A549 (cell line): ENCODE measurements at regions not wholly inside any gene's neighbourhood (a gene's known extent, or its start where the extent isn't known, plus 50 kb on each side); places are given as distances from the start of the nearest gene placed in this dataset.

Experiments
- CEBPB ChIP-seq, 2 experiments: fragments of >200 bp in 1 of 2; sonication (Bioruptor Twin) in 1 of 2; formaldehyde crosslinking in 1 of 2; IDR thresholded peaks; 2 replicates each; pipeline ENCODE4 v1.6.1; 2012 to 2016
- MAZ ChIP-seq: fragments of 150-350 bp; IDR thresholded peaks from 2 replicates; pipeline ENCODE4 v1.6.1; 2014; ENCODE audit warnings: antibody characterized with exemption, low read depth, low read length, borderline replicate concordance
- POLR2A ChIP-seq: IDR thresholded peaks from 2 replicates; pipeline ENCODE4 v1.6.1; 2012; ENCODE audit warnings: mild to moderate bottlenecking, low read length
- RFX5 ChIP-seq: fragments of 450-650 bp; IDR thresholded peaks from 2 replicates; pipeline ENCODE4 v1.7.1; 2014; ENCODE audit warnings: antibody characterized with exemption, mild to moderate bottlenecking, moderate library complexity
- TF ChIP-seq, protein P1 (sequence below): fragments of 200-600 bp; sonication (generic); IDR thresholded peaks from 2 replicates; pipeline ENCODE4 v1.6.1; 2016; ENCODE audit warnings: antibody characterized with exemption, mild to moderate bottlenecking, moderate library complexity

DNA sequence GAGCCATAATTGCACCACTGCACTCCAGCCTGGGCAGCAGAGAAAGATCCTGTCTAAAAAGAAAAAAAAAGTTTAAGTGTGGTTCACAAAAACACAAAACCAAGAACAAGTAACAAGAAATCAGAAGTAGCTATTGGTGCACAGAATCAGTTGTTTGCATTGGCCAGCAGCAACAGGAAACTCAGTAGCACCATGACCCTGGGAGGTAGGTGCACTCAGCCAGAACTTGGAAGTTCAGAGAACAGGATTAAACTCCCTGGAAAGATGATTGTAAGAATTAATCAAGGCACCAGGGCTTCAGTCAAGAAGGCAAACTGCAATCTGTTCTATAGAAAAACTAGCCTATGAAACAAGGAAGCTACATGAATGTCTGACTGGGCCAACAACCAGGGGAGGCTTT is 267.9 kb downstream of the COL12A1 start:
- TF ChIP-seq MAZ (no peak), POLR2A (no peak), CEBPB (IDR thresholded peaks at IDR 0.05) (no peak), RFX5 (no peak)
- TF ChIP-seq, protein P1, sequence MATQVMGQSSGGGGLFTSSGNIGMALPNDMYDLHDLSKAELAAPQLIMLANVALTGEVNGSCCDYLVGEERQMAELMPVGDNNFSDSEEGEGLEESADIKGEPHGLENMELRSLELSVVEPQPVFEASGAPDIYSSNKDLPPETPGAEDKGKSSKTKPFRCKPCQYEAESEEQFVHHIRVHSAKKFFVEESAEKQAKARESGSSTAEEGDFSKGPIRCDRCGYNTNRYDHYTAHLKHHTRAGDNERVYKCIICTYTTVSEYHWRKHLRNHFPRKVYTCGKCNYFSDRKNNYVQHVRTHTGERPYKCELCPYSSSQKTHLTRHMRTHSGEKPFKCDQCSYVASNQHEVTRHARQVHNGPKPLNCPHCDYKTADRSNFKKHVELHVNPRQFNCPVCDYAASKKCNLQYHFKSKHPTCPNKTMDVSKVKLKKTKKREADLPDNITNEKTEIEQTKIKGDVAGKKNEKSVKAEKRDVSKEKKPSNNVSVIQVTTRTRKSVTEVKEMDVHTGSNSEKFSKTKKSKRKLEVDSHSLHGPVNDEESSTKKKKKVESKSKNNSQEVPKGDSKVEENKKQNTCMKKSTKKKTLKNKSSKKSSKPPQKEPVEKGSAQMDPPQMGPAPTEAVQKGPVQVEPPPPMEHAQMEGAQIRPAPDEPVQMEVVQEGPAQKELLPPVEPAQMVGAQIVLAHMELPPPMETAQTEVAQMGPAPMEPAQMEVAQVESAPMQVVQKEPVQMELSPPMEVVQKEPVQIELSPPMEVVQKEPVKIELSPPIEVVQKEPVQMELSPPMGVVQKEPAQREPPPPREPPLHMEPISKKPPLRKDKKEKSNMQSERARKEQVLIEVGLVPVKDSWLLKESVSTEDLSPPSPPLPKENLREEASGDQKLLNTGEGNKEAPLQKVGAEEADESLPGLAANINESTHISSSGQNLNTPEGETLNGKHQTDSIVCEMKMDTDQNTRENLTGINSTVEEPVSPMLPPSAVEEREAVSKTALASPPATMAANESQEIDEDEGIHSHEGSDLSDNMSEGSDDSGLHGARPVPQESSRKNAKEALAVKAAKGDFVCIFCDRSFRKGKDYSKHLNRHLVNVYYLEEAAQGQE, result no peak
